AG09319 (cell line): ENCODE measurements at regions not wholly inside any gene's neighbourhood (a gene's known extent, or its start where the extent isn't known, plus 50 kb on each side); places are given as distances from the start of the nearest gene placed in this dataset.
"Not testable (repeated sequence)": the region's sequence is repeated elsewhere in the genome, so short reads cannot be mapped to it uniquely, and the experiment has no call there.

Experiments used
- DNase-seq: peaks from one replicate; pipeline ENCODE4 v3.0.0-alpha.2; 2010; ENCODE audit warnings: low read depth; ENCODE audit errors: extremely low read depth
- CTCF ChIP-seq: IDR thresholded peaks from 2 replicates; pipeline ENCODE4 v1.5.1; 2011; ENCODE audit warnings: low read depth, mild to moderate bottlenecking, inconsistent platforms, low read length, moderate library complexity

DNA sequence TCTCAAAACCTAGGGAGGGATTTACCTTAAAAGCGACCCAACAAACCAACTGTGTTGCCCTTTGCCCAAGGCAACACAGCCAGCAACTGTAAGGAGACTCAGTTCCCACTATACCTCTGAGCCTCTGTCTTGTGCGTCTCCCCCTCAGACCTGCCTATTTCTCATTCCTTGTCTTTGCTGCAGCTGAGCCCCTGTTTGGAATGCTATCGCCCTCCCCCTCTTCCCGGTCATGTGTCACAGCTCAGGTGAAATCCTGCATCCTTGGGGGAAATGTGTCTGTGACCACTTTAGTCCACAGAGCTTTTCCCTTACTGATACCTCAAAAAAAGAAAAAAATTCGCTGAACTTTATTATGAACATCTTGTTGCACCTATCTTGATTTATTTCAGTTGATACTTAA lies 52.0 kb upstream of the LRIG1 start:
- no peak for TF ChIP-seq CTCF
- no peak for DNase-seq

GRCh38 chr3:66553441-66554113 lies 52.8 kb upstream of the LRIG1 start:
- no peak for DNase-seq
- no peak for TF ChIP-seq CTCF

- TF ChIP-seq CTCF = no peak
- DNase-seq = peak; percentile 8
Observed at GRCh38 chr3:66554178-66554577, 53.4 kb upstream of the LRIG1 start.

- TF ChIP-seq CTCF = no peak
- DNase-seq = no peak
Observed at GRCh38 chr3:66555214-66555844, 54.5 kb upstream of the LRIG1 start.

GRCh38 chr3:66557170-66557569 lies 56.3 kb upstream of the LRIG1 start:
- TF ChIP-seq CTCF = no peak
- DNase-seq = no peak

DNA sequence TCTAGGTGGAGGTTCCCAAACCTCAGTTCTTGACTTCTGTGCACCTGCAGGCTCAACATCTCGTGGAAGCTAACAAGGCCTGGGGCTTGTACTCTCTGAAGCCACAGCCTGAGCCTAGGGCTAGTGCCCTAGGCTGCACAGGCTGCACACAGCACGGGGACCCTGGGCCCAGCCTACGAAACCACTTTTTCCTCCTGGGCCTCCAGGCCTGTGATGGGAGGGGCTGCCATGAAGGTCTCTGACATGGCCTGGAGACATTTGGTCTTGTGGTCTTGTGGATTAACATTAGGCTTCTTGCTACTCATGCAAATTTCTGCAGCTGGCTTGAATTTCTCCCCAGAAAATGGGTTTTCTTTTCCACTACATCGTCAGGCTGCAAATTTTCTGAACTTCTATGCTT lies 59.1 kb upstream of the LRIG1 start:
- not testable (repeated sequence) for DNase-seq

GRCh38 chr3:66561367-66561766 lies 60.5 kb upstream of the LRIG1 start:
- no peak for TF ChIP-seq CTCF
- no peak for DNase-seq

DNA sequence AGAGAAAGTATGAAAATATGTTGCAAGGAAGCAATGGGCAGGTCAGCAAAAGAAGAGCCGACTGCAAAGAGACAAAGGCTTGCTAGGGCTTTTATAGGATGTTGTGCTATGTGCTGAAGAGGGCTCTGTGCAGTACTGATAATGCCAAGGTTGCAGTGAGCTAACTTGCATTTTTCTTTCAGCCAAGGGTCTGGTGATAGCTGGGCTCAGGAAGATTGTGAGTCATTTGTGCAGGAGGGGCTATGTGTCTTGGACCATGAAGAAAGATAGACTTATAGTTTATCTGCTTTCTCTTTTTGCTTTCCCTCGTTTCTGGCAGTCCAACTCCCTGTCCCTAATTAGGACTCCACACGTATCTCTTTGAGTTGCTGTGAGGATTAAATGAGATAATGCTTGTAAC lies 64.5 kb upstream of the LRIG1 start:
- DNase-seq = no peak
- no peak for TF ChIP-seq CTCF
